A673 (cell line): ENCODE measurements at regions not wholly inside any gene's neighbourhood (a gene's known extent, or its start where the extent isn't known, plus 50 kb on each side); places are given as distances from the start of the nearest gene placed in this dataset.
A peak's percentile ranks its signal among the peaks of the same experiment; 100 is the strongest.

ENCODE experiments used
- BruUV-seq: library from RNA; stranded (reverse); fragments of 400-500 nt; replicated peaks from 2 replicates; lab custom pipeline; 2021; lab: Mats Ljungman, UMichigan
- CTCF ChIA-PET: fragments of 300-600 bp; sonication (Branson Sonifier 250); formaldehyde crosslinking; loops from one replicate; lab custom pipeline; 2022; ENCODE audit warnings: antibody characterized with exemption; lab: Charles Lee
- POLR2A ChIA-PET: fragments of 300-600 bp; sonication (Branson Sonifier 250); formaldehyde crosslinking; loops from one replicate; lab custom pipeline; 2022; ENCODE audit warnings: antibody characterized with exemption; ENCODE audit not compliant: low non-redundant PET; lab: Charles Lee
- DNase-seq: peaks from one replicate; pipeline ENCODE4 v3.0.0-alpha.2; 2015; ENCODE audit warnings: low spot score
- H3K27ac ChIP-seq: fragments of 200-600 bp; sonication (generic); 2 replicates; pipeline ENCODE4 v1.5.1; 2016; ENCODE audit warnings: mixed run types, low read depth, mild to moderate bottlenecking, mixed read lengths, antibody characterized with exemption, low read length; ENCODE audit not compliant: poor library complexity, severe bottlenecking
- H3K27me3 ChIP-seq: fragments of 200-600 bp; sonication (generic); replicated peaks from 2 replicates; pipeline ENCODE4 v1.6.1; 2017; ENCODE audit warnings: mixed run types, low read depth, mild to moderate bottlenecking, mixed read lengths, antibody characterized with exemption, low read length; ENCODE audit not compliant: insufficient read depth, poor library complexity
- H3K36me3 ChIP-seq: fragments of 200-600 bp; sonication (generic); 2 replicates; pipeline ENCODE4 v1.6.1; 2016; ENCODE audit warnings: mixed run types, mild to moderate bottlenecking, mixed read lengths, antibody characterized with exemption, low read length; ENCODE audit not compliant: insufficient read depth, poor library complexity, severe bottlenecking
- H3K4me1 ChIP-seq: fragments of 200-600 bp; sonication (generic); 2 replicates; pipeline ENCODE4 v1.6.1; 2017; ENCODE audit warnings: mixed run types, mild to moderate bottlenecking, mixed read lengths, antibody characterized with exemption, low read length; ENCODE audit not compliant: insufficient read depth, poor library complexity, severe bottlenecking
- H3K4me3 ChIP-seq: fragments of 200-600 bp; sonication (generic); 2 replicates; pipeline ENCODE4 v1.5.1; 2016; ENCODE audit warnings: low read depth, mixed run types, mild to moderate bottlenecking, mixed read lengths, low read length; ENCODE audit not compliant: poor library complexity, severe bottlenecking
- H3K9me3 ChIP-seq: fragments of 200-600 bp; sonication (generic); 2 replicates; pipeline ENCODE4 v1.6.1; 2016; ENCODE audit warnings: mixed run types, low read depth, mild to moderate bottlenecking, mixed read lengths, antibody characterized with exemption, low read length; ENCODE audit not compliant: poor library complexity, severe bottlenecking
- EZH2 ChIP-seq: fragments of 200-600 bp; sonication (generic); IDR thresholded peaks from 2 replicates; pipeline ENCODE4 v1.6.1; 2017; ENCODE audit warnings: borderline replicate concordance, low read depth, mild to moderate bottlenecking, mixed read lengths, antibody characterized with exemption, low read length; ENCODE audit not compliant: poor library complexity, severe bottlenecking
- intact Hi-C: fragments of 100-400 bp; cut with micrococcal nuclease; formaldehyde crosslinking; loops from one replicate; pipeline ENCODE4 v1.10.0; 2022; ENCODE audit not compliant: unreplicated experiment
- TF ChIP-seq, protein P1 (sequence below): fragments of 300-800, 200-600 bp; sonication (generic); conservative IDR thresholded peaks from 2 replicates; pipeline ENCODE4 v1.5.1; 2017; ENCODE audit warnings: low read depth, mild to moderate bottlenecking, antibody characterized with exemption, low read length, moderate library complexity, mixed read lengths

DNA sequence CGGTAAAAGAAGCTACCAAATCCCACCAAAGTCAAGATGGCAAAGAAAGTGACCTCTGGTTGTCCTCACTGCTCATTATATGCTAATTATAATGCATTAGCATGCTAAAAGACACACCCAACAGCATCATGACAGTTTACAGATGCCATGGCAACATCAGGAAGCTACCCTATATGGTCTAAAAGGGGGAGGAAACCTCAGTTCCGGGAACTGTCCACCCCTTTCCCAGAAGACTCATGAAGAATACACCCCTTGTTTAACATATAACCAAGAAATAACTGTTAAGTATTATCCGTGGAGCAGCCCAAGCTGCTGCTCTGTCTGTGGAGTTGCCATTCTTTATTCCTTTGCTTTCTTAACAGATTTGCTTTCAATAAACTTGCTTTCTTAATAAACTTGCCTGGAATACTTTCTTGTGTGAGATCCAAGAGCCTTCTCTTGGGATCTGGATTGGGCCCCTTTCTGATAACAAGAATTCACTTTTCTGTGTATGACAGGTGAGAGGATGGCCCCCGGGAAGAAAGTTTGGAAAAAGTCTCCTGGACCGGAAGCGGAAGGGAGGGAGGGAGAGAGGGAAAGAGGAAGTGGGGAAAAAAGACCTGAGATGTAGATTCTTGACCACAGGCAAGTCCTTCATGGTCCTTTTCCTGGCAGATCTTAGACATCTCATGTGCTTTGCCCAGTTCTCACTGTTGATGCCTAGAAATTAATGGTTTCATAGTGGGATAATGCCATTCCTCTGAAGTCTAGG is 146.7 kb upstream of the ID4 start:
- BruUV-seq = no TSS peak
- ChIA-PET CTCF (no interaction called here), POLR2A (interaction anchor here (0.6 kb wide), 1 partner anchor 1990 kb away, joined by 12 read pairs; no protein-coding TSS in a partner anchor)
- no peak for DNase-seq
- Histone ChIP-seq H3K4me1 (no peaks in the 10 kb centered on the region), H3K27ac (no peak overlapping the region), H3K4me3 (no peak overlapping the region), H3K9me3 (no peaks in the 10 kb centered on the region), H3K27me3 (peaks cover 17% of the 10 kb centered on the region), H3K36me3 (no peaks in the 10 kb centered on the region)
- no peak for TF ChIP-seq EZH2
- TF ChIP-seq, protein P1, sequence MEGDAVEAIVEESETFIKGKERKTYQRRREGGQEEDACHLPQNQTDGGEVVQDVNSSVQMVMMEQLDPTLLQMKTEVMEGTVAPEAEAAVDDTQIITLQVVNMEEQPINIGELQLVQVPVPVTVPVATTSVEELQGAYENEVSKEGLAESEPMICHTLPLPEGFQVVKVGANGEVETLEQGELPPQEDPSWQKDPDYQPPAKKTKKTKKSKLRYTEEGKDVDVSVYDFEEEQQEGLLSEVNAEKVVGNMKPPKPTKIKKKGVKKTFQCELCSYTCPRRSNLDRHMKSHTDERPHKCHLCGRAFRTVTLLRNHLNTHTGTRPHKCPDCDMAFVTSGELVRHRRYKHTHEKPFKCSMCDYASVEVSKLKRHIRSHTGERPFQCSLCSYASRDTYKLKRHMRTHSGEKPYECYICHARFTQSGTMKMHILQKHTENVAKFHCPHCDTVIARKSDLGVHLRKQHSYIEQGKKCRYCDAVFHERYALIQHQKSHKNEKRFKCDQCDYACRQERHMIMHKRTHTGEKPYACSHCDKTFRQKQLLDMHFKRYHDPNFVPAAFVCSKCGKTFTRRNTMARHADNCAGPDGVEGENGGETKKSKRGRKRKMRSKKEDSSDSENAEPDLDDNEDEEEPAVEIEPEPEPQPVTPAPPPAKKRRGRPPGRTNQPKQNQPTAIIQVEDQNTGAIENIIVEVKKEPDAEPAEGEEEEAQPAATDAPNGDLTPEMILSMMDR = no peak
- intact Hi-C loops = no loop called here

DNA sequence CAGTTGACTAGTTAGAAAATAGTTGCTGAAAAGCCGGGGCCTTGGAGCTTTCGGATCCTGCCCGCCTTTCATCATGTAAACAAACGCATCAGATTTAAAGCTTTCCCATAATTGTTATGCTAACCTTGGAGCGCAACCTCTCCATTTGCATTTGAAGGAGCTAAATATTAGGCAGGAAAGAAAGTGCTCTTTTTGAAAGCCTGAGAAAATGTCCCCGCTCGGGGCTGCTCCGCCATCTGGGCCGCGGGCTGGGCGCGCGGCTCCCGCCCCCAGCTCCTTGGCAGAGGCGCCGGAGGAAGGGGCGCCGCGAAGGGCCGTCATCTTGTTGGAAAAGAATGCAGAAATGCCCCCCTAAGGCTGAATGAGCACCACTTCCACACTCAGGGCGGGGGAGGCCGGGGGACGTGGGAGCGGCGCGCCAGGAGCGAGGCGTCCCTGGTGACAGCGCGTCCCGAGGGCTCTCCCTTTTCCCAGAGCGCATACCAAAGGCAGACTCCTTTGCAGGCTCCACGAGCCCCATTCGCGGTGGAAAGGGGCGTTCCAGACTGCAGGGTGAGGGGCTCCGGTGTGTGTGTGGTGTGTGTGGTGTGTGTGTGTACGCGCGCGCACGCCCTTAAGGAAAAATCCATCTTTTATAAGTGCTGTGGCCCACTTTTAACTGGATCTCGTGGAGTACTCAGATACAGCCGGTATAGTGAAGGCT is 145.6 kb upstream of the ID4 start:
- intact Hi-C loops = no loop called here
- peak; percentile 33 for DNase-seq
- no peaks in the 10 kb centered on the region for H3K36me3 ChIP-seq
- no TSS peak for BruUV-seq
- H3K9me3 ChIP-seq = no peaks in the 10 kb centered on the region
- no peaks in the 10 kb centered on the region for H3K4me1 ChIP-seq
- TF ChIP-seq EZH2 = no peak
- TF ChIP-seq, protein P1 = no peak
- H3K4me3 ChIP-seq = peak overlapping the region; percentile 43
- ChIA-PET CTCF (no interaction called here), POLR2A (no interaction called here)
- H3K27me3 ChIP-seq = peaks cover 17% of the 10 kb centered on the region
- no peak overlapping the region for H3K27ac ChIP-seq

DNA sequence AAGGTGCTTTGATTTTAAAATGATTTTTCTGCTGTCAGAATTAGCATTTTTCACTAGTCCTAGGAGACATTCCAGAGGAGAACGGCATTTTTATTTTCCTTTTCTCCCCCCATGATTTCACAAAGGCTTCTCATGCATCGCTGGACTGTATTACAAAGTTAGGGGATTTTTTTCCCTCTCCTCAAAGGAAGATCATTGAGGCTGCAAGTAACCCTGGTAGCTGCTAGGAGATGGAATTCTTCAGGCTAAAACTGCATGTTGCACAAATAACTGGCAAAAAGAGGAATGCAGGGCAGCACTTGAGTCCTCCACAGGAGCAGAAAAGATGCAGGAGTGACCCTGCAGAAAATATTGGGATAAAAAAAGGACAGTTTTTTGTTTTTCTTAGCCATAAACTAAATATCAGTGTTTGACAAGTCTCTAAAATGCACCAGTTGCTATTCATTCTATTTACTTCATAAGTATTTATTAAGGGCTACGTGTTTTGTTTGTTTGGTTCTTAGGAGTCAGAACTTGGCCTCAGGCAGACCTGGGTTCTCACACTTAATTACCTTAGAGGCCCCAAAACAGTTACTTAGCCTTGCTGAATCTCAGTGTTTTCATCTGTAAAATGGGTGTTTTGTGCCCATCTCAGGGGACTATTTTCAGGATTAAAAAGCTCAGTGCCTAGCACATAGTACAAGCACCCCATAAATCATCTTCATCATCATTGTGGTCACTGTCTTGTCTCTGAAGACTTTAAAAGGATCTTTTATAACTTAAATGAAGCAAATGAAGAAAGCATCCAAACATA is 144.5 kb upstream of the ID4 start:
- H3K4me3 ChIP-seq = no peak overlapping the region
- H3K27me3 ChIP-seq = peaks cover 17% of the 10 kb centered on the region
- intact Hi-C loops = no loop called here
- no peak for TF ChIP-seq EZH2
- TF ChIP-seq, protein P1 = no peak
- H3K4me1 ChIP-seq = no peaks in the 10 kb centered on the region
- H3K27ac ChIP-seq = no peak overlapping the region
- CTCF ChIA-PET = no interaction called here
- no TSS peak for BruUV-seq
- H3K9me3 ChIP-seq = no peaks in the 10 kb centered on the region
- DNase-seq = no peak
- POLR2A ChIA-PET = no interaction called here
- no peaks in the 10 kb centered on the region for H3K36me3 ChIP-seq
